GM12873 (cell line): ENCODE measurements at regions not wholly inside any gene's neighbourhood (a gene's known extent, or its start where the extent isn't known, plus 50 kb on each side); places are given as distances from the start of the nearest gene placed in this dataset.

Source experiments
- TF ChIP-seq, protein P1 (sequence below): IDR thresholded peaks from 2 replicates; pipeline ENCODE4 v1.5.1; 2012; ENCODE audit warnings: low read depth, mild to moderate bottlenecking, moderate library complexity, low read length, control low read depth; ENCODE audit not compliant: insufficient read depth; ENCODE audit errors: missing control alignments

- TF ChIP-seq, protein P1, sequence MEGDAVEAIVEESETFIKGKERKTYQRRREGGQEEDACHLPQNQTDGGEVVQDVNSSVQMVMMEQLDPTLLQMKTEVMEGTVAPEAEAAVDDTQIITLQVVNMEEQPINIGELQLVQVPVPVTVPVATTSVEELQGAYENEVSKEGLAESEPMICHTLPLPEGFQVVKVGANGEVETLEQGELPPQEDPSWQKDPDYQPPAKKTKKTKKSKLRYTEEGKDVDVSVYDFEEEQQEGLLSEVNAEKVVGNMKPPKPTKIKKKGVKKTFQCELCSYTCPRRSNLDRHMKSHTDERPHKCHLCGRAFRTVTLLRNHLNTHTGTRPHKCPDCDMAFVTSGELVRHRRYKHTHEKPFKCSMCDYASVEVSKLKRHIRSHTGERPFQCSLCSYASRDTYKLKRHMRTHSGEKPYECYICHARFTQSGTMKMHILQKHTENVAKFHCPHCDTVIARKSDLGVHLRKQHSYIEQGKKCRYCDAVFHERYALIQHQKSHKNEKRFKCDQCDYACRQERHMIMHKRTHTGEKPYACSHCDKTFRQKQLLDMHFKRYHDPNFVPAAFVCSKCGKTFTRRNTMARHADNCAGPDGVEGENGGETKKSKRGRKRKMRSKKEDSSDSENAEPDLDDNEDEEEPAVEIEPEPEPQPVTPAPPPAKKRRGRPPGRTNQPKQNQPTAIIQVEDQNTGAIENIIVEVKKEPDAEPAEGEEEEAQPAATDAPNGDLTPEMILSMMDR: no peak
Measured at GRCh38 chr17:77471984-77472461, 331.3 kb downstream of the SEC14L1 start.

DNA sequence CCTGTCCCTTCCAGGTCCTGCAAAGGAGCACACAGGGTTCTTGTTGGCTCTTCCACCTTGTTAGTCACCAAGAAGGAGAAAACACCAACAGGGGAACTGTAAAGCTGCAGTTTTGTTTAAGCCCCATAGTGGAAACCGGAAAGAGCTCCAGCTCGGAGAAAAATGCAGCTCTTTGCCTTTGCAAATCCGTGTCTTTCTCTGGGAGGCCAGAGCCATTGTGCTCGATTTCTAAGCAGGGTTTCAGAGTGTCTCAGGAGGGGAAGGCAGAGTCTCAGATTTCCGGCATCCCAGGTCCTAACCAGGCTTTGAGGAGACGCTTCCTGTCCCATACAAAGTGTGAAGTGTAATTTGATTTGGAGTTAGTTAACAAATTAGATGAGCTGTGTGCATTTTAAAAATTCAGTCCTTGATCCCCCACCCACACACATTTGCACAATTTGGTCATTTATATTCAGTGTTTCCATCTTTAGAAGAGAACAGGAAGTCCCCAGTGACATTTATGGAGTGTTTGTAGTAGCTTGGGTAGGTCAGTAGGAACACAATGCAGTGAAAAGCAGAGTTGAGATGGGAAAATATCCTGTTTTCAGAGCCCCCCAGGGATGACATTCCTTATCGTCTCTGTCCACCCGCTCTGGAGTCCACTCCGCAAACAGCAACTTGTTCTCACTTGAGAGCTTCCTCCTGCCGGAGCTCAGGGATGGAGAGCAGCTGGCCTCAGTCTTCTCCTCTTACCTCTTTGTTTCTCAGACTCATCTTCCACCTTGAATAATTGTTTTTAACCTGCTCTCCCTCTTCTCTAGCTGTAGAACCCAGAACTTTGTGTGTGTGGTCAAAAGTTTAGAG lies 331.9 kb downstream of the SEC14L1 start:
- TF ChIP-seq, protein P1: no peak

- TF ChIP-seq, protein P1: no peak
Measured at GRCh38 chr17:77473615-77474226, 333.0 kb downstream of the SEC14L1 start.

- TF ChIP-seq, protein P1: no peak
Measured at GRCh38 chr17:77474292-77474988, 333.7 kb downstream of the SEC14L1 start.

DNA sequence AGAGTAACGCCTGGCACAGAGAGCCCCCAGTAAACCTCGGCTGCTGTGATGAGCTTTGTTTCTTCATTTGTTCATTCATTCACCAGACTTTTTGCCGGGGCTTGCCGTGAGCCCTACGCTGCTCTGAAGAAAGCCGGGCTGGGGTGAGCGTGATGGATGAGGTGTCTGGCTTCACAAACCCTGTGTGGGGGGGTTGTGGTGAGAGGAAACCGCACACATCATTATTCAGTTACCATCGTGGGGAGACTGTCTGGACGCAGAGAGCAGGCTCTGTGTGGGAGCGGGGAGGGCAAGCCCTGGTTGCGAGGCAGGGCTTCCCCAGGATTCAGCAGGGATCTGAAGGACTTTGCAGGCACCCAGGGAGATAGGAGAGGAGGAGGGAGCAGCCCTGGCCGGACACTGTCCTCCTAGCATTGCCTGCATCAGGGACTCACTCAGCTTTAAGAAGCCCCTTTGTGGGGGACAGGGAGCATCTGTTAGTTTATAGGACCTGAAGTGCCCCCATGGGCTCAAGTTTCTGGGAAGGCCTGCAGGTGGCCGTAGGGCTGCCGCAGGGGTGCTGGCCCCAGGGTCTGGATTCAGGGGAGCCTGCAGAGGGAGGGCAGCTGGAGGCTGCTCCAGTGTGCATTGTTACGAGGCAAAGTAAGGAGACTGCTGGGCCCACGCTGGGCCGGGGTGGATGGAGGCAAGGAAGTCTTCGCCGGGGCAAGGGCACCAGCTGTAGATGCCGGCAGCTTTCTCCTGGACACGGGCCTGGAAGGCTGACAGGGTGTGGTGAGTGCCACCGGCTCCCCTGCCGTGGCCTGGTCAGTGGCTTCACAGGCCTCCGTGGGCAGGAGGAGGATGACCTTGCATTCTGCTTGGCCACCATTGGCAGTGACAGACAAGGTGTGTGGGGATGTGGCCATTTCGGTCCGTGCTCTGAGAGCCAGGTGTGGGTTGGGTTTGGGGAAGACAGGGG lies 334.5 kb downstream of the SEC14L1 start:
- TF ChIP-seq, protein P1: no peak

- TF ChIP-seq, protein P1: no peak
Measured at GRCh38 chr17:77476006-77476405, 335.2 kb downstream of the SEC14L1 start.
